ENCODE measurements at regions not wholly inside any gene's neighbourhood (a gene's known extent, or its start where the extent isn't known, plus 50 kb on each side); places are given as distances from the start of the nearest gene placed in this dataset.

DNA sequence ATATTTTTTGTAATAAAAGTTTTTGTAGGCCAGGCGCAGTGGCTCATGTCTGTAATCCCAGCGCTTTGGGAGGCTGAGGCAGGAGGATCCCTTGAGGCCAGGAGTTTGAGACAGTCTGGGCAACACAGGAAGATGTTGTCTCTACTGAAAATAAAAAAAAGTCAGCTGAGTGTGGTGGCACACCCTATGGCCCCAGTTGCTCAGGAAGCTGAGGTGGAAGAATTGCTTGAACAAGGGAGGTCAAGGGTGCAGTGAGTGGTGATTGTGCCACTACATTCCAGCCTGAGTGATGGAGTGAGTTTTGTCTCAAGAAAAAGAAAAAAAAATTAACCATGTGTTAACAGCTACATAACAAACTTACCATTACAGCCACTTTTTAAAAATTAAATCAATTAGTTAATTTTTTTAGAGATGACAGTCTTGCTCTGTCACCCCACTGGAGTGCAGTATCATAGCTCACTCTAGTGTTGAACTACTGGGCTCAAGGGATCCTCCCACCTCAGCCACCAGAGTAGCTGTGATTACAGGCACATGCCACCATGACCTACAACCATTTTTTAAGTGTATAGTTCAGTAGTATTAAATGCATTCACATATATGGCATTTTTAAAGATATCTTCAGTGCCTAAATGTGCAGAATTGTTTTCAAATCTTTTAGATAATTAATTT is 67.2 kb upstream of the ACYP2 start:
- TF ChIP-seq, protein P1, sequence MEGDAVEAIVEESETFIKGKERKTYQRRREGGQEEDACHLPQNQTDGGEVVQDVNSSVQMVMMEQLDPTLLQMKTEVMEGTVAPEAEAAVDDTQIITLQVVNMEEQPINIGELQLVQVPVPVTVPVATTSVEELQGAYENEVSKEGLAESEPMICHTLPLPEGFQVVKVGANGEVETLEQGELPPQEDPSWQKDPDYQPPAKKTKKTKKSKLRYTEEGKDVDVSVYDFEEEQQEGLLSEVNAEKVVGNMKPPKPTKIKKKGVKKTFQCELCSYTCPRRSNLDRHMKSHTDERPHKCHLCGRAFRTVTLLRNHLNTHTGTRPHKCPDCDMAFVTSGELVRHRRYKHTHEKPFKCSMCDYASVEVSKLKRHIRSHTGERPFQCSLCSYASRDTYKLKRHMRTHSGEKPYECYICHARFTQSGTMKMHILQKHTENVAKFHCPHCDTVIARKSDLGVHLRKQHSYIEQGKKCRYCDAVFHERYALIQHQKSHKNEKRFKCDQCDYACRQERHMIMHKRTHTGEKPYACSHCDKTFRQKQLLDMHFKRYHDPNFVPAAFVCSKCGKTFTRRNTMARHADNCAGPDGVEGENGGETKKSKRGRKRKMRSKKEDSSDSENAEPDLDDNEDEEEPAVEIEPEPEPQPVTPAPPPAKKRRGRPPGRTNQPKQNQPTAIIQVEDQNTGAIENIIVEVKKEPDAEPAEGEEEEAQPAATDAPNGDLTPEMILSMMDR (IDR thresholded peaks at IDR 0.05; ENCODE audit: insufficient read depth, low read depth, low read length), result no peak
- DNase-seq (ENCODE audit: low read depth), result no peak
- no peak overlapping the region for H3K4me3 ChIP-seq (ENCODE audit: low read depth, low read length)

DNA sequence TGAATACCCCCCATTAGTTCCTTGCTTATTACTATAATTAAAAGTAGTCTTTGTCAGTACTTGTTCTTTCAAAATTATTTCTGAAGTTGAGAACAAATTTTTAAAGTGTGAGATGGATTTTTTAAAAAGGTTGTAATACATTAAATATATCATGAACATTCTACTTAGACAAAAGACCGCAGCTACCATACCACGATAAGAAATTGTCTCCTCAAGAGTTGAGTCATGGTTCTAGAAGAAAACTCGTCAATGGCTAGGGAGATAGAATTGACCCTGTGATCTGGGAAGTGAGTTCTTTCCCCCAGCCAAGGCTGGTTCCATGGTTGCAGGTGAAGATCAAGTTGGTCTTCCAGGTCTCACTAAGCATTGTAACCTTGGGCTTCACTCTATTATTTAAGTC is 67.8 kb upstream of the ACYP2 start:
- no peak overlapping the region for H3K4me3 ChIP-seq (ENCODE audit: low read depth, low read length)
- TF ChIP-seq, protein P1 (IDR thresholded peaks at IDR 0.05; ENCODE audit: insufficient read depth, low read depth, low read length), result no peak
- no peak for DNase-seq (ENCODE audit: low read depth)

DNA sequence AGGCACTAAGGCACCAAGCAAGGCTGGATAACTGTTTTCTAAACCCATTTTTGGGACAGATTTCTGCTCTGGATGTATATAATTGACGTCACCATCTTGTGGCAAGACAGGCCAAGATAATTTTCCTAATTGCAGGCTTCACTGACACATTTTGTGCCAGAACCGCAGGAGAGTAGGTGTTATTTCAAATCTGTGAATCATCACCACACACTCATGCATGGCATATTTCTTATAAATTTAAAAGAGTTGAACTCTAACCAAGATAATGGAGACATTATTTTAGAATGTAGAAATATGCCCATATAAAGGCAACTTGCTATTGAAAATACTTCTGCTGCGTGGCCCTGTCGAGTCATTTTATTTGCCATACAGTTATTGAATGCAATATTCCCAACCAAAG is 68.3 kb upstream of the ACYP2 start:
- H3K4me3 ChIP-seq (ENCODE audit: low read depth, low read length), result no peak overlapping the region
- TF ChIP-seq, protein P1 (IDR thresholded peaks at IDR 0.05; ENCODE audit: insufficient read depth, low read depth, low read length), result no peak
- no peak for DNase-seq (ENCODE audit: low read depth)

DNA sequence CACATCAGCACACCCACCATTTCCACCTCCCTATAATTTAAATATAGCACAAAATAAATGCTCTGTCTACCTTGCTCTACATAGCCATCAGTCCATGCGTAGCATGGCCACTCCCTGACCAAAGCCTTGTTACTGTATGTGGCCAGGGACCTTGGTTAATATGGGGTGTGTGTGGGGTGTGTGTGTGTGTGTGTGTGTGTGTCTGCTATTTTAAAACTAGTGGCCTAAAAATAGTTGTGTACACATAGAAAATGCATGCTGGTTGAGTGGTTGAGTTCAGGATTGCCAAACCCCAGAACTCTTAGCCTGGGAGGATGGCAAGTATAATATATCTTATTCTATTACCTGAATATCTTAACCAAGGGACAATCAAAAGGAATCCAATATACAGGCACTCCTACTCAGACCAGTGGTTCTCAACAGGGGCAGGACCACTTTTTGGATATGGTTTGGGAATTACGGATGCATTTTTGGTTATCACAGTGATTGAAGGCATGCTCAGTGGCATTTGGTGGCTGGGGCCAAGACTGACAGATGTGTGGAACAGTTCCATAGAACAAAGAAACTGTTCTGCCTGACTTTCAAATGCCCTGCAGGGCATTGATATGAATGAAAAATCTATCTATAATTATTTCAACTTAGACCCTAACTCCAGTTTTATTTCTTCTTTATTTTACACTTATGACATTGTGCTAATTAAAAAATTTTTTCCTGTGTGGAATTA is 72.3 kb upstream of the PSME4 start:
- H3K4me3 ChIP-seq (ENCODE audit: low read depth, low read length), result no peak overlapping the region
- TF ChIP-seq, protein P1 (IDR thresholded peaks at IDR 0.05; ENCODE audit: insufficient read depth, low read depth, low read length), result no peak
- no peak for DNase-seq (ENCODE audit: low read depth)

DNA sequence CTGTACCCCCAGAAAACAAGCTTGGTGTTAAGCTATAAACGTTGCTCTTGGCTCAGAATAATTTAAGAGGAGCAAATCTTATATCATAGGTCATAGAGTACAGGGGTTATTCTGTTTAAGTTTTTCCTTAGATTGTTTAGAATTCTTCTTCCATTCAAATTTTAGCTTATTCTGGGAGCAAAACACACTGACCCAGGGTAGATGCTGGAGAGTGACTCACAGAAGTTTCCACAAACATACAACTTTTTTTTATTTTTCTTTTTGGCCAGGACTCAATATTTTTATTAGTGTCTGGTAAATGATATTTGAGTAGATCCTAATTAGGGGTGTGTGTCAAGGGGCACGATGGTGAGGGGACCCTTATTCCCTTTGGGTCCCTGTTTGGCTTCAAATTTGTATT is 71.5 kb upstream of the PSME4 start:
- H3K4me3 ChIP-seq (ENCODE audit: low read depth, low read length), result no peak overlapping the region
- TF ChIP-seq, protein P1 (IDR thresholded peaks at IDR 0.05; ENCODE audit: insufficient read depth, low read depth, low read length), result no peak
- peak; percentile 58 for DNase-seq (ENCODE audit: low read depth)

DNA sequence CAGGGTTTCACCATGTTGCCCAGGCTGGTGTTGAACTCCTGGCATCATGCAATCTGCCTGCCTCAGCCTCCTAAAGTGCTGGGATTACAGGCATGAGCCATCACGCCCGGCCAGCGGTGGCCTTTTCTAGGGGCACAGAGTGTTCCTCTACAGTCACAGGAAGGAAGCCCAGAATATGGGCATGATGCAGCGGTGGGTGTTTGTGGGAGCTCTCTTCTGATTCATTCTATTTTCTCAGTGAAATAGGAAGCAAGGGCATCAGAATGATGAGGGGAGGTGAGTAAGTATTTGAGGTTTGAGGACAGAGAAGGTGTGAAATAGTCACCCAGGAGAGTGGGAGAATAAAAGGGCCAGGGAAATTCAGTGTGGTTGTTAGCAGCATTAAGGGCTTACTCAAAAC is 70.3 kb upstream of the PSME4 start:
- TF ChIP-seq, protein P1 (IDR thresholded peaks at IDR 0.05; ENCODE audit: insufficient read depth, low read depth, low read length), result no peak
- H3K4me3 ChIP-seq (ENCODE audit: low read depth, low read length), result no peak overlapping the region
- no peak for DNase-seq (ENCODE audit: low read depth)
